Astrocyte of the cerebellum (primary cell): ENCODE measurements at regions not wholly inside any gene's neighbourhood (a gene's known extent, or its start where the extent isn't known, plus 50 kb on each side); places are given as distances from the start of the nearest gene placed in this dataset.
"Not testable (repeated sequence)": the region's sequence is repeated elsewhere in the genome, so short reads cannot be mapped to it uniquely, and the experiment has no call there.

ENCODE experiments used
- DNase-seq: peaks from one replicate; pipeline ENCODE4 v3.0.0-alpha.2; 2011; ENCODE audit warnings: low read depth
- H3K4me3 ChIP-seq: 2 replicates; pipeline ENCODE4 v1.5.1; 2011; ENCODE audit warnings: mild to moderate bottlenecking, low read depth, low read length, moderate library complexity
- CTCF ChIP-seq: IDR thresholded peaks from 2 replicates; pipeline ENCODE4 v1.5.1; 2012; ENCODE audit warnings: low read length, low read depth, moderate library complexity, mild to moderate bottlenecking; ENCODE audit errors: missing control alignments
- in situ Hi-C: cut with HindIII; loops from 2 replicates; pipeline ENCODE4 v1.10.0; 2017; ENCODE audit warnings: low sequenced_read_pairs

- no peak overlapping the region for H3K4me3 ChIP-seq
- in situ Hi-C loops, result no loop called here
- DNase-seq, result no peak
- no peak for TF ChIP-seq CTCF
Measured at GRCh38 chr6:101163611-101164010, 229.9 kb upstream of the GRIK2 start.

GRCh38 chr6:101167638-101168037 is 225.9 kb upstream of the GRIK2 start:
- DNase-seq, result no peak
- no peak for TF ChIP-seq CTCF
- no peak overlapping the region for H3K4me3 ChIP-seq
- in situ Hi-C loops, result no loop called here

- in situ Hi-C loops, H3K4me3 ChIP-seq, DNase-seq: not testable (repeated sequence)
Measured at GRCh38 chr6:101171049-101171448, 222.5 kb upstream of the GRIK2 start.

- H3K4me3 ChIP-seq, result no peak overlapping the region
- no peak for TF ChIP-seq CTCF
- DNase-seq, result no peak
- in situ Hi-C loops, result no loop called here
Measured at GRCh38 chr6:101178748-101179147, 214.8 kb upstream of the GRIK2 start.

GRCh38 chr6:101181006-101181405 is 212.5 kb upstream of the GRIK2 start:
- no peak overlapping the region for H3K4me3 ChIP-seq
- no peak for DNase-seq
- in situ Hi-C loops, result no loop called here
- no peak for TF ChIP-seq CTCF

- DNase-seq, in situ Hi-C loops: not testable (repeated sequence)
Measured at GRCh38 chr6:101188285-101188798, 205.2 kb upstream of the GRIK2 start.

GRCh38 chr6:101195588-101195987 is 197.9 kb upstream of the GRIK2 start:
- no peak overlapping the region for H3K4me3 ChIP-seq
- no peak for DNase-seq
- no peak for TF ChIP-seq CTCF
- in situ Hi-C loops, result no loop called here

More at GRCh38 chr6:101188285-101188798, 205.2 kb upstream of the GRIK2 start:
- not testable (repeated sequence) for H3K4me3 ChIP-seq

- H3K4me3 ChIP-seq, result no peak overlapping the region
- in situ Hi-C loops, result no loop called here
- no peak for TF ChIP-seq CTCF
- DNase-seq, result no peak
Measured at GRCh38 chr6:101199441-101199840, 194.1 kb upstream of the GRIK2 start.
